GM12878 (cell line): ENCODE measurements at regions not wholly inside any gene's neighbourhood (a gene's known extent, or its start where the extent isn't known, plus 50 kb on each side); places are given as distances from the start of the nearest gene placed in this dataset.
A peak's percentile ranks its signal among the peaks of the same experiment; 100 is the strongest.

Source experiments
- ATAC-seq: fragments of 200-7000 bp; cut with Tn5 transposase; 3 replicates; pipeline ENCODE4 v1.9.1; 2020; ENCODE audit warnings: mild to moderate bottlenecking, moderate library complexity
- BruUV-seq: library from RNA; stranded (reverse); fragments of 400-500 nt; replicated peaks from 2 replicates; lab custom pipeline; 2021; lab: Mats Ljungman, UMichigan
- CTCF ChIA-PET: fragments of 300-600 bp; sonication (Branson Sonifier 250); formaldehyde crosslinking; extraction: SDS; loops from one replicate; lab custom pipeline; 2021; ENCODE audit warnings: inconsistent platforms; lab: Yijun Ruan, JAX
- POLR2A ChIA-PET: fragments of 350-600 bp; formaldehyde crosslinking; extraction: SDS; loops from one replicate; lab custom pipeline; 2021; ENCODE audit warnings: inconsistent platforms; lab: Charles Lee
- RAD21 ChIA-PET: fragments of 300-600 bp; sonication (Branson Sonifier 250); formaldehyde crosslinking; loops from one replicate; lab custom pipeline; 2023; ENCODE audit warnings: antibody characterized with exemption; ENCODE audit not compliant: unreplicated experiment; lab: Charles Lee
- SMC1A ChIA-PET: fragments of 300-600 bp; sonication (Branson Sonifier 250); formaldehyde crosslinking; loops from one replicate; lab custom pipeline; 2023; ENCODE audit not compliant: unreplicated experiment, uncharacterized antibody; lab: Charles Lee
- DNase-seq: peaks from one replicate; pipeline ENCODE4 v3.0.0-alpha.2; 2011; ENCODE audit warnings: low read depth, low spot score
- FAIRE-seq: peaks from 3 replicates; lab custom pipeline; 2011; peaks lifted over from hg19 to GRCh38; lab: Jason Lieb, UNC
- H2AFZ ChIP-seq: 2 replicates; pipeline ENCODE4 v1.6.0; 2011; ENCODE audit warnings: low read depth, low read length, control low read depth; ENCODE audit not compliant: control insufficient read depth
- H3K27ac ChIP-seq: 2 replicates; pipeline ENCODE4 v1.5.1; 2011; ENCODE audit warnings: control low read depth; ENCODE audit not compliant: control insufficient read depth, insufficient read depth
- H3K27me3 ChIP-seq, 2 experiments: replicated peaks in 1 of 2; 2 replicates each; pipeline versions ENCODE4 v1.6.0 to v1.6.1; 2011; ENCODE audit warnings: low read length in 1 of 2; ENCODE audit not compliant: control insufficient read depth in 2 of 2, insufficient read depth in 2 of 2
- H3K36me3 ChIP-seq, 2 experiments: 2 replicates each; pipeline ENCODE4 v1.5.1; 2011; ENCODE audit warnings: low read length in 1 of 2; ENCODE audit not compliant: control insufficient read depth in 2 of 2, insufficient read depth in 2 of 2
- H3K4me1 ChIP-seq: 2 replicates; pipeline ENCODE4 v1.6.1; 2011; ENCODE audit warnings: mild to moderate bottlenecking, low read length, moderate library complexity, mixed read lengths; ENCODE audit not compliant: control insufficient read depth, insufficient read depth
- H3K4me2 ChIP-seq: 2 replicates; pipeline ENCODE4 v1.6.0; 2011; ENCODE audit warnings: control low read depth; ENCODE audit not compliant: control insufficient read depth, insufficient read depth
- H3K4me3 ChIP-seq: fragments of 200-600 bp; sonication (generic); 2 replicates; pipeline ENCODE4 v1.5.1; 2016
- H3K79me2 ChIP-seq: 2 replicates; pipeline ENCODE4 v1.6.0; 2011; ENCODE audit warnings: low read length; ENCODE audit not compliant: control insufficient read depth, insufficient read depth
- H3K9ac ChIP-seq: 2 replicates; pipeline ENCODE4 v1.8.0; 2011; ENCODE audit warnings: low read length, control low read depth, mixed read lengths; ENCODE audit not compliant: control insufficient read depth, insufficient read depth
- H3K9me3 ChIP-seq: replicated peaks from 3 replicates; pipeline ENCODE4 v1.5.1; 2011; ENCODE audit warnings: mild to moderate bottlenecking, low read length; ENCODE audit not compliant: control insufficient read depth, insufficient read depth
- H4K20me1 ChIP-seq: 2 replicates; pipeline ENCODE4 v1.6.0; 2011; ENCODE audit not compliant: control insufficient read depth, insufficient read depth
- ATF2 ChIP-seq: IDR thresholded peaks from 2 replicates; pipeline ENCODE4 v1.6.1; 2012; ENCODE audit warnings: low read length, inconsistent platforms
- BMI1 ChIP-seq: fragments of 450-650 bp; IDR thresholded peaks from 2 replicates; pipeline ENCODE4 v1.6.1; 2016; ENCODE audit warnings: mild to moderate bottlenecking, moderate library complexity, borderline replicate concordance
- CEBPB ChIP-seq, 2 experiments: fragments of 150-350 bp in 1 of 2; IDR thresholded peaks; 2 replicates each; pipeline ENCODE4 v1.6.1; 2012 to 2014; ENCODE audit warnings: low read depth in 2 of 2, low read length in 2 of 2, borderline replicate concordance in 1 of 2, inconsistent platforms in 1 of 2
- CREM ChIP-seq: IDR thresholded peaks from 2 replicates; pipeline ENCODE4 v1.6.1; 2014; ENCODE audit warnings: antibody characterized with exemption, low read depth
- DPF2 ChIP-seq: fragments of 450-650 bp; IDR thresholded peaks from 2 replicates; pipeline ENCODE4 v1.6.1; 2017; ENCODE audit warnings: mild to moderate bottlenecking
- FOXK2 ChIP-seq: fragments of 450-650 bp; IDR thresholded peaks from 2 replicates; pipeline ENCODE4 v1.6.1; 2017; ENCODE audit warnings: mild to moderate bottlenecking, moderate library complexity
- HDGF ChIP-seq: fragments of 450-650 bp; IDR thresholded peaks from 2 replicates; pipeline ENCODE4 v1.6.1; 2016; ENCODE audit warnings: antibody characterized with exemption
- MYC ChIP-seq: IDR thresholded peaks from 2 replicates; pipeline ENCODE4 v1.6.1; 2011; ENCODE audit warnings: mild to moderate bottlenecking, low read length, moderate library complexity, inconsistent platforms; ENCODE audit not compliant: insufficient read depth, insufficient replicate concordance, insufficient read length, severe bottlenecking
- SUZ12 ChIP-seq: fragments of 200-600 bp; sonication (generic); IDR thresholded peaks from one replicate; pipeline ENCODE4 v1.6.1; 2018; ENCODE audit warnings: antibody characterized with exemption, mild to moderate bottlenecking; ENCODE audit not compliant: unreplicated experiment
- TAF1 ChIP-seq: IDR thresholded peaks from 2 replicates; pipeline ENCODE4 v1.6.1; 2011; ENCODE audit warnings: mild to moderate bottlenecking, low read depth, low read length, borderline replicate concordance
- TCF3 ChIP-seq: IDR thresholded peaks from 2 replicates; pipeline ENCODE4 v1.6.1; 2012; ENCODE audit warnings: low read depth, mild to moderate bottlenecking, low read length, borderline replicate concordance; ENCODE audit not compliant: insufficient read depth
- ZBED1 ChIP-seq: IDR thresholded peaks from 2 replicates; pipeline ENCODE4 v1.6.1; 2016; ENCODE audit warnings: borderline replicate concordance
- WGBS: methylation state at CpG from one replicate; pipeline ENCODE4 v1.1.6; 2016; ENCODE audit warnings: low lambda C conversion rate; ENCODE audit not compliant: insufficient replicate concordance, insufficient coverage; ENCODE audit errors: missing lambda C conversion rate; 5-methylcytosine and 5-hydroxymethylcytosine counted together
- in situ Hi-C: fragments of 300-500 bp; cut with MboI; formaldehyde crosslinking; loops from 9 replicates; pipeline ENCODE4 v1.14.3; 2018; ENCODE audit warnings: mixed read lengths
- intact Hi-C: fragments of 100-400 bp; cut with micrococcal nuclease; formaldehyde crosslinking; loops from one replicate; pipeline ENCODE4 v1.14.2; 2022; ENCODE audit not compliant: unreplicated experiment
- TF ChIP-seq, protein P1 (sequence below): IDR thresholded peaks from 2 replicates; pipeline ENCODE4 v1.6.1; 2012; ENCODE audit warnings: mild to moderate bottlenecking, low read depth, low read length

GRCh38 chr9:106443520-106443919 is 419.4 kb upstream of the ZNF462 start:
- Histone ChIP-seq H3K4me3 (no peak overlapping the region), H4K20me1 (no peaks in the 10 kb centered on the region), H3K9me3 (no peaks in the 10 kb centered on the region; the same call in 2 of the 3 replicates), H3K9ac (no peak overlapping the region), H2AFZ (no peak overlapping the region), H3K27ac (no peak overlapping the region), H3K79me2 (no peaks in the 10 kb centered on the region), H3K27me3 (no peaks in the 10 kb centered on the region), H3K36me3 (no peaks in the 10 kb centered on the region), H3K4me2 (no peak overlapping the region), H3K4me1 (no peaks in the 10 kb centered on the region)
- RAD21 ChIA-PET, result interaction anchor here (1.0 kb wide), 1 partner anchor 21 kb away, joined by 3 read pairs; no protein-coding TSS in a partner anchor
- in situ Hi-C loops, result no loop called here
- SMC1A ChIA-PET, result interaction anchor here (1.2 to 2.3 kb wide), 2 partner anchors 24 to 66 kb away, joined by 3 to 7 read pairs; no protein-coding TSS in a partner anchor
- 0% methylated on average over 1 of the region's 1 CpG for WGBS
- intact Hi-C loops, result no loop called here
- no TSS peak for BruUV-seq
- FAIRE-seq (no peak), ATAC-seq (0 out of 3 replicates have a peak, but pooled peaks have one; percentile 21), DNase-seq (no peak)
- POLR2A ChIA-PET, result no interaction called here
- CTCF ChIA-PET, result interaction anchor here (0.9 kb wide), 1 partner anchor 34 kb away, joined by 3 read pairs; no protein-coding TSS in a partner anchor
- TF ChIP-seq TAF1, result no peak
- no peak for TF ChIP-seq TCF3
- no peak for TF ChIP-seq ZBED1
- TF ChIP-seq, protein P1, sequence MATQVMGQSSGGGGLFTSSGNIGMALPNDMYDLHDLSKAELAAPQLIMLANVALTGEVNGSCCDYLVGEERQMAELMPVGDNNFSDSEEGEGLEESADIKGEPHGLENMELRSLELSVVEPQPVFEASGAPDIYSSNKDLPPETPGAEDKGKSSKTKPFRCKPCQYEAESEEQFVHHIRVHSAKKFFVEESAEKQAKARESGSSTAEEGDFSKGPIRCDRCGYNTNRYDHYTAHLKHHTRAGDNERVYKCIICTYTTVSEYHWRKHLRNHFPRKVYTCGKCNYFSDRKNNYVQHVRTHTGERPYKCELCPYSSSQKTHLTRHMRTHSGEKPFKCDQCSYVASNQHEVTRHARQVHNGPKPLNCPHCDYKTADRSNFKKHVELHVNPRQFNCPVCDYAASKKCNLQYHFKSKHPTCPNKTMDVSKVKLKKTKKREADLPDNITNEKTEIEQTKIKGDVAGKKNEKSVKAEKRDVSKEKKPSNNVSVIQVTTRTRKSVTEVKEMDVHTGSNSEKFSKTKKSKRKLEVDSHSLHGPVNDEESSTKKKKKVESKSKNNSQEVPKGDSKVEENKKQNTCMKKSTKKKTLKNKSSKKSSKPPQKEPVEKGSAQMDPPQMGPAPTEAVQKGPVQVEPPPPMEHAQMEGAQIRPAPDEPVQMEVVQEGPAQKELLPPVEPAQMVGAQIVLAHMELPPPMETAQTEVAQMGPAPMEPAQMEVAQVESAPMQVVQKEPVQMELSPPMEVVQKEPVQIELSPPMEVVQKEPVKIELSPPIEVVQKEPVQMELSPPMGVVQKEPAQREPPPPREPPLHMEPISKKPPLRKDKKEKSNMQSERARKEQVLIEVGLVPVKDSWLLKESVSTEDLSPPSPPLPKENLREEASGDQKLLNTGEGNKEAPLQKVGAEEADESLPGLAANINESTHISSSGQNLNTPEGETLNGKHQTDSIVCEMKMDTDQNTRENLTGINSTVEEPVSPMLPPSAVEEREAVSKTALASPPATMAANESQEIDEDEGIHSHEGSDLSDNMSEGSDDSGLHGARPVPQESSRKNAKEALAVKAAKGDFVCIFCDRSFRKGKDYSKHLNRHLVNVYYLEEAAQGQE, result no peak
- no peak for TF ChIP-seq ATF2
- no peak for TF ChIP-seq CREM
- no peak for TF ChIP-seq BMI1
- no peak for TF ChIP-seq CEBPB (IDR thresholded peaks at IDR 0.05; ENCODE audit: borderline replicate concordance in 1 of 2, low read depth in 2 of 2, low read length in 2 of 2)
- no peak for TF ChIP-seq DPF2
- TF ChIP-seq HDGF, result no peak
- TF ChIP-seq SUZ12, result no peak
- TF ChIP-seq FOXK2, result no peak
- no peak for TF ChIP-seq MYC
